Neural cell (in vitro differentiated cells): ENCODE measurements at regions not wholly inside any gene's neighbourhood (a gene's known extent, or its start where the extent isn't known, plus 50 kb on each side); places are given as distances from the start of the nearest gene placed in this dataset.

Experiments
- CTCF ChIP-seq: fragments of 450-650 bp; IDR thresholded peaks from 2 replicates; pipeline ENCODE4 v1.5.1; 2014; ENCODE audit warnings: antibody characterized with exemption, mild to moderate bottlenecking, moderate library complexity; ENCODE audit not compliant: poor library complexity, severe bottlenecking
- EZH2 ChIP-seq: fragments of 200-600, 300-800 bp; shearing (Covaris generic), sonication (generic); IDR thresholded peaks from 2 replicates; pipeline ENCODE4 v1.6.1; 2014; ENCODE audit warnings: antibody characterized with exemption, low read length, borderline replicate concordance, mild to moderate bottlenecking; ENCODE audit not compliant: insufficient read depth, poor library complexity, severe bottlenecking
- MXI1 ChIP-seq: fragments of 450-650 bp; conservative IDR thresholded peaks from 2 replicates; pipeline ENCODE4 v1.6.1; 2014; ENCODE audit warnings: antibody characterized with exemption, mild to moderate bottlenecking; ENCODE audit not compliant: poor library complexity, severe bottlenecking
- POLR2AphosphoS5 ChIP-seq: IDR thresholded peaks from 2 replicates; pipeline ENCODE4 v1.6.1; 2012
- RAD21 ChIP-seq: fragments of 450-650 bp; conservative IDR thresholded peaks from 2 replicates; pipeline ENCODE4 v1.6.1; 2014; ENCODE audit warnings: antibody characterized with exemption, mild to moderate bottlenecking, moderate library complexity
- SMC3 ChIP-seq: fragments of 450-650 bp; conservative IDR thresholded peaks from 2 replicates; pipeline ENCODE4 v1.6.1; 2014; ENCODE audit warnings: antibody characterized with exemption, mild to moderate bottlenecking, moderate library complexity; ENCODE audit not compliant: poor library complexity
- TAF1 ChIP-seq: IDR thresholded peaks from 2 replicates; pipeline ENCODE4 v1.6.1; 2012; ENCODE audit warnings: low read depth
- TF ChIP-seq, protein P1 (sequence below): IDR thresholded peaks from 2 replicates; pipeline ENCODE4 v1.6.1; 2012; ENCODE audit warnings: borderline replicate concordance

- TF ChIP-seq CTCF: no peak
- TF ChIP-seq, protein P1, sequence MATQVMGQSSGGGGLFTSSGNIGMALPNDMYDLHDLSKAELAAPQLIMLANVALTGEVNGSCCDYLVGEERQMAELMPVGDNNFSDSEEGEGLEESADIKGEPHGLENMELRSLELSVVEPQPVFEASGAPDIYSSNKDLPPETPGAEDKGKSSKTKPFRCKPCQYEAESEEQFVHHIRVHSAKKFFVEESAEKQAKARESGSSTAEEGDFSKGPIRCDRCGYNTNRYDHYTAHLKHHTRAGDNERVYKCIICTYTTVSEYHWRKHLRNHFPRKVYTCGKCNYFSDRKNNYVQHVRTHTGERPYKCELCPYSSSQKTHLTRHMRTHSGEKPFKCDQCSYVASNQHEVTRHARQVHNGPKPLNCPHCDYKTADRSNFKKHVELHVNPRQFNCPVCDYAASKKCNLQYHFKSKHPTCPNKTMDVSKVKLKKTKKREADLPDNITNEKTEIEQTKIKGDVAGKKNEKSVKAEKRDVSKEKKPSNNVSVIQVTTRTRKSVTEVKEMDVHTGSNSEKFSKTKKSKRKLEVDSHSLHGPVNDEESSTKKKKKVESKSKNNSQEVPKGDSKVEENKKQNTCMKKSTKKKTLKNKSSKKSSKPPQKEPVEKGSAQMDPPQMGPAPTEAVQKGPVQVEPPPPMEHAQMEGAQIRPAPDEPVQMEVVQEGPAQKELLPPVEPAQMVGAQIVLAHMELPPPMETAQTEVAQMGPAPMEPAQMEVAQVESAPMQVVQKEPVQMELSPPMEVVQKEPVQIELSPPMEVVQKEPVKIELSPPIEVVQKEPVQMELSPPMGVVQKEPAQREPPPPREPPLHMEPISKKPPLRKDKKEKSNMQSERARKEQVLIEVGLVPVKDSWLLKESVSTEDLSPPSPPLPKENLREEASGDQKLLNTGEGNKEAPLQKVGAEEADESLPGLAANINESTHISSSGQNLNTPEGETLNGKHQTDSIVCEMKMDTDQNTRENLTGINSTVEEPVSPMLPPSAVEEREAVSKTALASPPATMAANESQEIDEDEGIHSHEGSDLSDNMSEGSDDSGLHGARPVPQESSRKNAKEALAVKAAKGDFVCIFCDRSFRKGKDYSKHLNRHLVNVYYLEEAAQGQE: no peak
- TF ChIP-seq POLR2AphosphoS5: no peak
- no peak for TF ChIP-seq EZH2
- TF ChIP-seq TAF1: no peak
- TF ChIP-seq RAD21: no peak
- TF ChIP-seq MXI1: no peak
- no peak for TF ChIP-seq SMC3
Measured at GRCh38 chr3:81938681-81939080, 177.2 kb upstream of the GBE1 start.
